OCI-LY7 (cell line): ENCODE measurements at regions not wholly inside any gene's neighbourhood (a gene's known extent, or its start where the extent isn't known, plus 50 kb on each side); places are given as distances from the start of the nearest gene placed in this dataset.

ENCODE experiments used
- BruUV-seq: library from RNA; stranded (reverse); fragments of 400-500 nt; replicated peaks from 2 replicates; lab custom pipeline; 2021; lab: Mats Ljungman, UMichigan
- CTCF ChIA-PET: fragments of 300-600 bp; sonication (Branson Sonifier 250); formaldehyde crosslinking; loops from one replicate; lab custom pipeline; 2022; ENCODE audit warnings: antibody characterized with exemption; ENCODE audit not compliant: unreplicated experiment; lab: Charles Lee
- POLR2A ChIA-PET: fragments of 300-600 bp; sonication (Branson Sonifier 250); formaldehyde crosslinking; loops from one replicate; lab custom pipeline; 2022; ENCODE audit warnings: antibody characterized with exemption; lab: Charles Lee
- DNase-seq: peaks from one replicate; pipeline ENCODE4 v3.0.0-alpha.2; 2015; ENCODE audit warnings: low spot score
- H2AFZ ChIP-seq: fragments of 200-600 bp; sonication (generic), shearing (Covaris generic); 2 replicates; pipeline ENCODE4 v1.6.1; 2014; ENCODE audit warnings: mild to moderate bottlenecking, antibody characterized with exemption, low read length, moderate library complexity
- H3K27ac ChIP-seq: fragments of 200-600 bp; sonication (generic); 2 replicates; pipeline ENCODE4 v1.5.1; 2014; ENCODE audit warnings: mixed run types, low read depth, mild to moderate bottlenecking, moderate library complexity, low read length, inconsistent platforms; ENCODE audit not compliant: poor library complexity, severe bottlenecking
- H3K36me3 ChIP-seq: fragments of 200-600 bp; sonication (generic); 2 replicates; pipeline ENCODE4 v1.6.1; 2014; ENCODE audit warnings: mild to moderate bottlenecking, antibody characterized with exemption, low read length, moderate library complexity, mixed read lengths; ENCODE audit not compliant: insufficient read depth
- H3K4me1 ChIP-seq: fragments of 200-600 bp; sonication (generic); 2 replicates; pipeline ENCODE4 v1.5.1; 2014; ENCODE audit warnings: mild to moderate bottlenecking, low read length; ENCODE audit not compliant: insufficient read depth, poor library complexity, severe bottlenecking
- H3K4me2 ChIP-seq: fragments of 200-600 bp; sonication (generic); 2 replicates; pipeline ENCODE4 v1.6.1; 2014; ENCODE audit warnings: mild to moderate bottlenecking, low read length
- H3K4me3 ChIP-seq: fragments of 200-600 bp; sonication (generic); 2 replicates; pipeline ENCODE4 v1.5.1; 2014; ENCODE audit warnings: mild to moderate bottlenecking, low read depth, low read length; ENCODE audit not compliant: poor library complexity, severe bottlenecking
- H3K79me2 ChIP-seq: fragments of 200-600 bp; sonication (generic); 2 replicates; pipeline ENCODE4 v1.6.1; 2016; ENCODE audit warnings: low read depth, mild to moderate bottlenecking, low read length, moderate library complexity, mixed read lengths; ENCODE audit not compliant: insufficient read depth
- H3K9me2 ChIP-seq: fragments of 200-600 bp; sonication (generic); 2 replicates; pipeline ENCODE4 v1.6.1; 2016; ENCODE audit warnings: mild to moderate bottlenecking, low read length, mixed read lengths; ENCODE audit not compliant: insufficient read depth
- H3K9me3 ChIP-seq: fragments of 200-600 bp; sonication (generic); 2 replicates; pipeline ENCODE4 v1.6.1; 2014; ENCODE audit warnings: mild to moderate bottlenecking, mixed run types, low read length, mixed read lengths
- H4K20me1 ChIP-seq: fragments of 200-600 bp; sonication (generic); 2 replicates; pipeline ENCODE4 v1.6.1; 2014; ENCODE audit warnings: mild to moderate bottlenecking, antibody characterized with exemption, low read length, moderate library complexity, mixed read lengths; ENCODE audit not compliant: insufficient read depth
- CTCF ChIP-seq: fragments of 200-600 bp; sonication (generic); conservative IDR thresholded peaks from 2 replicates; pipeline ENCODE4 v1.5.1; 2014; ENCODE audit warnings: mild to moderate bottlenecking, antibody characterized with exemption, low read length, moderate library complexity, mixed read lengths
- EZH2phosphoT487 ChIP-seq: fragments of 200-600 bp; sonication (generic); IDR thresholded peaks from 2 replicates; pipeline ENCODE4 v1.6.1; 2018; ENCODE audit warnings: low read depth, borderline replicate concordance, mild to moderate bottlenecking, mixed run types, antibody characterized with exemption, low read length, moderate library complexity, mixed read lengths
- intact Hi-C: fragments of 100-400 bp; cut with micrococcal nuclease; formaldehyde crosslinking; loops from one replicate; pipeline ENCODE4 v1.10.0; 2022; ENCODE audit not compliant: unreplicated experiment

GRCh38 chr2:215745331-215745730 lies 268.0 kb downstream of the MREG start:
- no peak for TF ChIP-seq EZH2phosphoT487
- TF ChIP-seq CTCF, result no peak
- H2AFZ ChIP-seq, result no peak overlapping the region
- BruUV-seq, result no TSS peak

GRCh38 chr2:215744514-215744913 lies 268.8 kb downstream of the MREG start:
- intact Hi-C loops, result no loop called here
- no peak overlapping the region for H3K4me3 ChIP-seq
- H2AFZ ChIP-seq, result no peak overlapping the region
- H3K9me3 ChIP-seq, result no peaks in the 10 kb centered on the region
- H3K27ac ChIP-seq, result no peak overlapping the region
- H3K4me2 ChIP-seq, result no peak overlapping the region
- no peaks in the 10 kb centered on the region for H3K4me1 ChIP-seq
- CTCF ChIA-PET, result no interaction called here
- POLR2A ChIA-PET, result interaction anchor here (0.7 kb wide), 1 partner anchor 23 kb away, joined by 3 read pairs; no protein-coding TSS in a partner anchor
- no peak for TF ChIP-seq EZH2phosphoT487
- no peak for TF ChIP-seq CTCF
- no peaks in the 10 kb centered on the region for H4K20me1 ChIP-seq
- no peaks in the 10 kb centered on the region for H3K9me2 ChIP-seq
- no peaks in the 10 kb centered on the region for H3K79me2 ChIP-seq
- BruUV-seq, result no TSS peak
- H3K36me3 ChIP-seq, result no peaks in the 10 kb centered on the region
- DNase-seq, result no peak

More at GRCh38 chr2:215745331-215745730, 268.0 kb downstream of the MREG start:
- no peaks in the 10 kb centered on the region for H4K20me1 ChIP-seq
- intact Hi-C loops, result no loop called here
- H3K9me3 ChIP-seq, result no peaks in the 10 kb centered on the region
- no peaks in the 10 kb centered on the region for H3K9me2 ChIP-seq
- no peaks in the 10 kb centered on the region for H3K79me2 ChIP-seq
- no peaks in the 10 kb centered on the region for H3K4me1 ChIP-seq
- H3K4me2 ChIP-seq, result no peak overlapping the region
- ChIA-PET POLR2A (no interaction called here), CTCF (no interaction called here)
- no peaks in the 10 kb centered on the region for H3K36me3 ChIP-seq
- no peak overlapping the region for H3K4me3 ChIP-seq
- DNase-seq, result no peak
- H3K27ac ChIP-seq, result no peak overlapping the region

GRCh38 chr2:215743066-215743465 lies 270.3 kb downstream of the MREG start:
- no peak for DNase-seq
- H3K79me2 ChIP-seq, result no peaks in the 10 kb centered on the region
- no peak overlapping the region for H3K4me3 ChIP-seq
- H3K36me3 ChIP-seq, result no peaks in the 10 kb centered on the region
- no peaks in the 10 kb centered on the region for H4K20me1 ChIP-seq
- POLR2A ChIA-PET, result no interaction called here
- CTCF ChIA-PET, result no interaction called here
- no peak overlapping the region for H3K27ac ChIP-seq
- no peak overlapping the region for H3K4me2 ChIP-seq
- H3K4me1 ChIP-seq, result no peaks in the 10 kb centered on the region
- no peak overlapping the region for H2AFZ ChIP-seq
- no TSS peak for BruUV-seq
- TF ChIP-seq CTCF, result no peak
- TF ChIP-seq EZH2phosphoT487, result no peak
- intact Hi-C loops, result no loop called here
- no peaks in the 10 kb centered on the region for H3K9me3 ChIP-seq
- H3K9me2 ChIP-seq, result no peaks in the 10 kb centered on the region
